Fibroblast of lung (primary cell): ENCODE measurements at regions not wholly inside any gene's neighbourhood (a gene's known extent, or its start where the extent isn't known, plus 50 kb on each side); places are given as distances from the start of the nearest gene placed in this dataset.

Experiments
- DNase-seq, 2 donors: peaks; one replicate each; pipeline versions ENCODE4 v3.0.0 to v3.0.0-alpha.2; 2010; ENCODE audit warnings: low read depth in 2 of 2
- H2AFZ ChIP-seq: 2 replicates; pipeline ENCODE4 v1.5.1; 2012; ENCODE audit warnings: low read length, control low read depth, inconsistent platforms
- H3K27ac ChIP-seq: 2 replicates; pipeline ENCODE4 v1.5.1; 2011; ENCODE audit warnings: low read length, control low read depth; ENCODE audit not compliant: insufficient read depth
- H3K27me3 ChIP-seq: 2 replicates; pipeline ENCODE4 v1.5.1; 2011; ENCODE audit warnings: mild to moderate bottlenecking, low read length; ENCODE audit not compliant: control insufficient read depth, insufficient read depth
- H3K36me3 ChIP-seq: 2 replicates; pipeline ENCODE4 v1.5.1; 2011; ENCODE audit warnings: low read length; ENCODE audit not compliant: control insufficient read depth, insufficient read depth
- H3K4me1 ChIP-seq: 2 replicates; pipeline ENCODE4 v1.5.1; 2011; ENCODE audit warnings: low read length; ENCODE audit not compliant: control insufficient read depth, insufficient read depth; ENCODE audit errors: extremely low read depth
- H3K4me2 ChIP-seq: 2 replicates; pipeline ENCODE4 v1.5.1; 2011; ENCODE audit warnings: low read length, control low read depth; ENCODE audit not compliant: insufficient read depth; ENCODE audit errors: extremely low read depth
- H3K4me3 ChIP-seq, 4 experiments: fragments of 200-600 bp in 1 of 4; sonication (generic) in 1 of 4; replicated peaks in 1 of 4; 2 replicates each; pipeline ENCODE4 v1.5.1; 2011 to 2016; ENCODE audit warnings: low read length in 4 of 4, low read depth in 3 of 4, mild to moderate bottlenecking in 3 of 4, control low read depth in 2 of 4, inconsistent platforms in 1 of 4, mixed read lengths in 1 of 4; ENCODE audit not compliant: insufficient read depth in 1 of 4; ENCODE audit errors: control extremely low read depth in 1 of 4
- H3K79me2 ChIP-seq: 2 replicates; pipeline ENCODE4 v1.5.1; 2012; ENCODE audit warnings: mild to moderate bottlenecking, low read length, inconsistent platforms; ENCODE audit not compliant: control insufficient read depth, insufficient read depth
- H3K9ac ChIP-seq: 2 replicates; pipeline ENCODE4 v1.5.1; 2011; ENCODE audit warnings: mild to moderate bottlenecking, low read length, control low read depth; ENCODE audit not compliant: insufficient read depth
- H3K9me3 ChIP-seq: 2 replicates; pipeline ENCODE4 v1.5.1; 2012; ENCODE audit warnings: low read depth, low read length; ENCODE audit not compliant: control insufficient read depth, insufficient read depth
- H4K20me1 ChIP-seq: 2 replicates; pipeline ENCODE4 v1.5.1; 2011; ENCODE audit warnings: low read length; ENCODE audit not compliant: control insufficient read depth, insufficient read depth; ENCODE audit errors: extremely low read depth
- EZH2 ChIP-seq: IDR thresholded peaks from 2 replicates; pipeline ENCODE4 v1.5.1; 2012; ENCODE audit warnings: low read length, control low read depth, mild to moderate bottlenecking; ENCODE audit errors: missing control alignments
- TF ChIP-seq, protein P1 (sequence below), 2 donors: IDR thresholded peaks in 1 of 2; conservative IDR thresholded peaks in 1 of 2; 1 replicate in 1 of 2; 2 replicates in 1 of 2; pipeline ENCODE4 v1.5.1; 2011 to 2012; ENCODE audit warnings: low read length in 2 of 2, control low read depth in 1 of 2, inconsistent platforms in 1 of 2, low read depth in 1 of 2, mild to moderate bottlenecking in 1 of 2

DNA sequence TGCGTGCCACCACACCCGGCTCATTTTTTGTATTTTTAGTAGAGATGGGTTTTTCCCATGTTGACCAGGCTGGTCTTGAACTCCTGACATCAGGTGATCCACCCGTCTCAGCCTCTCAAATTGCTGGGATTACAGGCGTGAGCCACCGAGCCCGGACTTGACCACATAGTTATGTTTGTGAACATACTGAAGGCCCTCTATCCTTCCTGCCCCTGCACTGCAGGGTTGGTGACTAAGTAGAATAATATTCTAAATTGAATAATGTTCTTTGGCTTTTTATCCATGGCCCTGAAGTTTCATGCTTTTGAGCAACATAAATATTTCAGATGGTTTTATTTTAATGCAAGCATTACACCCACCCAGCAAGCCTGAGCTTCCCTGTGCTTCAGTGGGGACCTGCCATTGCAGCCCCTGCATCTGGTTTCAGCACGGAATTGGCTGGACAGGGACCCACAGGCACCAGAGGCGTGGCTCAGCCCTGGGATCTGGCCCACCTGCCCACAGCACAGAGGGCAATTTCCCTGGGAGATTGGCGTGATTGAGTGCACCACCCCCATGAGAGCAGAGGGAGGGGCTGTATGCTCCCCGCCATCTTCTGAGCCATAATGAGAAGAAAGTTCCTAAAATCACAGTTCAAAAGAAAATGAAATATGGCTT lies 460.5 kb downstream of the BRD1 start:
- no peaks in the 10 kb centered on the region for H3K9me3 ChIP-seq
- H3K4me2 ChIP-seq = no peak overlapping the region
- H3K4me1 ChIP-seq = no peaks in the 10 kb centered on the region
- no peaks in the 10 kb centered on the region for H3K79me2 ChIP-seq
- H3K27ac ChIP-seq = no peak overlapping the region
- no peaks in the 10 kb centered on the region for H4K20me1 ChIP-seq
- no peak overlapping the region for H3K4me3 ChIP-seq
- no peak for DNase-seq
- TF ChIP-seq, protein P1, sequence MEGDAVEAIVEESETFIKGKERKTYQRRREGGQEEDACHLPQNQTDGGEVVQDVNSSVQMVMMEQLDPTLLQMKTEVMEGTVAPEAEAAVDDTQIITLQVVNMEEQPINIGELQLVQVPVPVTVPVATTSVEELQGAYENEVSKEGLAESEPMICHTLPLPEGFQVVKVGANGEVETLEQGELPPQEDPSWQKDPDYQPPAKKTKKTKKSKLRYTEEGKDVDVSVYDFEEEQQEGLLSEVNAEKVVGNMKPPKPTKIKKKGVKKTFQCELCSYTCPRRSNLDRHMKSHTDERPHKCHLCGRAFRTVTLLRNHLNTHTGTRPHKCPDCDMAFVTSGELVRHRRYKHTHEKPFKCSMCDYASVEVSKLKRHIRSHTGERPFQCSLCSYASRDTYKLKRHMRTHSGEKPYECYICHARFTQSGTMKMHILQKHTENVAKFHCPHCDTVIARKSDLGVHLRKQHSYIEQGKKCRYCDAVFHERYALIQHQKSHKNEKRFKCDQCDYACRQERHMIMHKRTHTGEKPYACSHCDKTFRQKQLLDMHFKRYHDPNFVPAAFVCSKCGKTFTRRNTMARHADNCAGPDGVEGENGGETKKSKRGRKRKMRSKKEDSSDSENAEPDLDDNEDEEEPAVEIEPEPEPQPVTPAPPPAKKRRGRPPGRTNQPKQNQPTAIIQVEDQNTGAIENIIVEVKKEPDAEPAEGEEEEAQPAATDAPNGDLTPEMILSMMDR (conservative IDR thresholded peaks at IDR 0.05 in 1 of 2, IDR thresholded peaks at IDR 0.05 in 1 of 2; ENCODE audit: low read depth in 1 of 2, low read length in 2 of 2) = no peak
- no peak for TF ChIP-seq EZH2
- no peak overlapping the region for H2AFZ ChIP-seq
- no peaks in the 10 kb centered on the region for H3K27me3 ChIP-seq
- H3K9ac ChIP-seq = no peak overlapping the region
- no peaks in the 10 kb centered on the region for H3K36me3 ChIP-seq

DNA sequence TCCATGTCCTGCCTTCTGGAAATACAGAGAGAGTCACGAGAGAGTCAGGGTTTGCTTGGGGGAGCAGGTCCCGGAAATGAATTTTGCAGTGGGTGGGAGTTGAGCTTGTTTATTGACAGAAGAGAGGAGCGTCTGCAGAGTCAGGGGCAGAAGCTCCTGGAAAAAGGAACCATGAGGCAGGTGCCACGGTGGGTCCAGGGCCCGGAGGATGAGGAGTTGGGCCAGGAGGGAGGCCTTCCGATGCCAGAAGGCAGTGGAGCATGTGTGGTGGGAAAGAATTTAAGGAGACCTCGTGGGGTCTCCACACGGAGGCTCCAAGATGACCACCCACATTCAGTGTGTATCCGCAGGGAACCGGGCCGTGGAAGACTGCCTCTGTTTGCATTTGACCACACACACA lies 461.2 kb downstream of the BRD1 start:
- Histone ChIP-seq H3K4me1 (no peaks in the 10 kb centered on the region), H3K36me3 (no peaks in the 10 kb centered on the region), H2AFZ (no peak overlapping the region), H4K20me1 (no peaks in the 10 kb centered on the region), H3K4me2 (no peak overlapping the region), H3K27me3 (no peaks in the 10 kb centered on the region), H3K9me3 (no peaks in the 10 kb centered on the region), H3K9ac (no peak overlapping the region), H3K4me3 (no peak overlapping the region), H3K27ac (no peak overlapping the region), H3K79me2 (no peaks in the 10 kb centered on the region)
- TF ChIP-seq EZH2 = no peak
- TF ChIP-seq, protein P1 (conservative IDR thresholded peaks at IDR 0.05 in 1 of 2, IDR thresholded peaks at IDR 0.05 in 1 of 2; ENCODE audit: low read depth in 1 of 2, low read length in 2 of 2) = no peak
- DNase-seq = no peak

GRCh38 chr22:49365910-49366309 lies 461.8 kb downstream of the BRD1 start:
- Histone ChIP-seq H3K9ac (no peak overlapping the region), H3K4me2 (no peak overlapping the region), H3K9me3 (no peaks in the 10 kb centered on the region), H3K27me3 (no peaks in the 10 kb centered on the region), H3K27ac (no peak overlapping the region), H3K79me2 (no peaks in the 10 kb centered on the region), H3K4me3 (no peak overlapping the region), H3K4me1 (no peaks in the 10 kb centered on the region), H2AFZ (no peak overlapping the region), H4K20me1 (no peaks in the 10 kb centered on the region), H3K36me3 (no peaks in the 10 kb centered on the region)
- no peak for TF ChIP-seq EZH2
- TF ChIP-seq, protein P1 (conservative IDR thresholded peaks at IDR 0.05 in 1 of 2, IDR thresholded peaks at IDR 0.05 in 1 of 2; ENCODE audit: low read depth in 1 of 2, low read length in 2 of 2) = no peak
- DNase-seq = no peak
